Esophagus muscularis mucosa (tissue), 4 donors: ENCODE measurements at regions not wholly inside any gene's neighbourhood (a gene's known extent, or its start where the extent isn't known, plus 50 kb on each side); places are given as distances from the start of the nearest gene placed in this dataset.

Experiments used
- DNase-seq: peaks from one replicate; pipeline ENCODE4 v3.0.0-alpha.2; 2017; ENCODE audit errors: extremely low spot score
- H3K27ac ChIP-seq, 4 donors: fragments of 200-600 bp; sonication (generic); replicated peaks in 1 of 4; 1 replicate in 3 of 4; 2 replicates in 1 of 4; pipeline ENCODE4 v1.5.1; 2016 to 2019; ENCODE audit warnings: mild to moderate bottlenecking in 1 of 4
- H3K27me3 ChIP-seq, 4 donors: fragments of 200-600 bp; sonication (generic); one replicate each; pipeline versions ENCODE4 v1.5.1 to v1.6.0; 2016 to 2019
- H3K36me3 ChIP-seq, 4 donors: fragments of 200-600 bp; sonication (generic); one replicate each; pipeline ENCODE4 v1.5.1; 2016 to 2019
- H3K4me1 ChIP-seq, 4 donors: fragments of 200-600 bp; sonication (generic); one replicate each; pipeline ENCODE4 v1.5.1; 2016 to 2019
- H3K4me3 ChIP-seq, 4 donors: fragments of 200-600 bp; sonication (generic); 1 replicate in 2 of 4; 2 replicates in 2 of 4; pipeline ENCODE4 v1.5.1; 2016 to 2019; ENCODE audit warnings: mild to moderate bottlenecking in 4 of 4, moderate library complexity in 1 of 4
- H3K9me3 ChIP-seq, 4 donors: fragments of 200-600 bp; sonication (generic); 1 replicate in 3 of 4; 2 replicates in 1 of 4; pipeline ENCODE4 v1.5.1; 2016 to 2019
- EP300 ChIP-seq: sonication (generic); formaldehyde crosslinking; IDR thresholded peaks from one replicate; pipeline ENCODE4 v1.6.1; 2017; ENCODE audit warnings: antibody characterized with exemption
- POLR2A ChIP-seq: fragments of 450-650 bp; IDR thresholded peaks from one replicate; pipeline ENCODE4 v1.6.1; 2017; ENCODE audit warnings: antibody characterized with exemption, moderate library complexity, mild to moderate bottlenecking, low read depth
- POLR2AphosphoS5 ChIP-seq, 2 donors: sonication (generic); formaldehyde crosslinking; IDR thresholded peaks; one replicate each; pipeline ENCODE4 v1.6.1; 2017; ENCODE audit warnings: antibody characterized with exemption in 2 of 2
- WGBS: methylation state at CpG from one replicate; pipeline ENCODE4 v1.1.5; 2018; 5-methylcytosine and 5-hydroxymethylcytosine counted together
- intact Hi-C: fragments of 100-400 bp; cut with DNase I; formaldehyde crosslinking; loops from one replicate; pipeline ENCODE4 v1.15.1; 2023
- TF ChIP-seq, protein P1 (sequence below), 3 experiments: fragments of 200-600 bp in 2 of 3; fragments of 450-650 bp in 1 of 3; sonication (generic) in 2 of 3; IDR thresholded peaks; one replicate each; pipeline ENCODE4 v1.5.1; 2017 to 2019; ENCODE audit warnings: antibody characterized with exemption in 3 of 3, mild to moderate bottlenecking in 2 of 3, moderate library complexity in 1 of 3

DNA sequence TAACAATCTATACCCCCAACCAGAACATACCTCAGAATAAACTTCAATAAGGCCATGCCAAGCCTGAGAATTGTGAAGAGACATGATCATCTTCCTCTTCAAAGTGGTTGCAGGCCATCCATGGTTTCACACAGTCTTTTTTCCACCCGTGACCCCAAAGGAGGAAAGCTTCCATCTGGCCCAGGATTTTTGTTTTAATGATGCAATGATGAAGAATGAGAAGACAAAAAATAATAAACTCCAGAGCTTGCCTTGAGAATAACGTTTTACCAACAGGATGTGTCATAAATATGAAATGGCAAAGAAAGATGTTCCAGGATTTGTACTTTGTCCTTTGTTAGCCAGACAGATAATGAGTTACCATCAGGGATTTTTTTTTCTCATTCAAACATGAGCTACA lies 201.9 kb downstream of the WNT5A start:
- Histone ChIP-seq H3K27ac (no peak overlapping the region), H3K27me3 (no peaks in the 10 kb centered on the region), H3K36me3 (no peaks in the 10 kb centered on the region), H3K4me1 (no peaks in the 10 kb centered on the region), H3K9me3 (no peaks in the 10 kb centered on the region), H3K4me3 (no peak overlapping the region)
- DNase-seq: no peak
- intact Hi-C loops: no loop called here
- 28% methylated on average over 2 of the region's 2 CpGs for WGBS
- TF ChIP-seq POLR2AphosphoS5 (IDR thresholded peaks at IDR 0.05) (no peak), POLR2A (no peak), EP300 (no peak)
- TF ChIP-seq, protein P1, sequence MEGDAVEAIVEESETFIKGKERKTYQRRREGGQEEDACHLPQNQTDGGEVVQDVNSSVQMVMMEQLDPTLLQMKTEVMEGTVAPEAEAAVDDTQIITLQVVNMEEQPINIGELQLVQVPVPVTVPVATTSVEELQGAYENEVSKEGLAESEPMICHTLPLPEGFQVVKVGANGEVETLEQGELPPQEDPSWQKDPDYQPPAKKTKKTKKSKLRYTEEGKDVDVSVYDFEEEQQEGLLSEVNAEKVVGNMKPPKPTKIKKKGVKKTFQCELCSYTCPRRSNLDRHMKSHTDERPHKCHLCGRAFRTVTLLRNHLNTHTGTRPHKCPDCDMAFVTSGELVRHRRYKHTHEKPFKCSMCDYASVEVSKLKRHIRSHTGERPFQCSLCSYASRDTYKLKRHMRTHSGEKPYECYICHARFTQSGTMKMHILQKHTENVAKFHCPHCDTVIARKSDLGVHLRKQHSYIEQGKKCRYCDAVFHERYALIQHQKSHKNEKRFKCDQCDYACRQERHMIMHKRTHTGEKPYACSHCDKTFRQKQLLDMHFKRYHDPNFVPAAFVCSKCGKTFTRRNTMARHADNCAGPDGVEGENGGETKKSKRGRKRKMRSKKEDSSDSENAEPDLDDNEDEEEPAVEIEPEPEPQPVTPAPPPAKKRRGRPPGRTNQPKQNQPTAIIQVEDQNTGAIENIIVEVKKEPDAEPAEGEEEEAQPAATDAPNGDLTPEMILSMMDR (IDR thresholded peaks at IDR 0.05): no peak

DNA sequence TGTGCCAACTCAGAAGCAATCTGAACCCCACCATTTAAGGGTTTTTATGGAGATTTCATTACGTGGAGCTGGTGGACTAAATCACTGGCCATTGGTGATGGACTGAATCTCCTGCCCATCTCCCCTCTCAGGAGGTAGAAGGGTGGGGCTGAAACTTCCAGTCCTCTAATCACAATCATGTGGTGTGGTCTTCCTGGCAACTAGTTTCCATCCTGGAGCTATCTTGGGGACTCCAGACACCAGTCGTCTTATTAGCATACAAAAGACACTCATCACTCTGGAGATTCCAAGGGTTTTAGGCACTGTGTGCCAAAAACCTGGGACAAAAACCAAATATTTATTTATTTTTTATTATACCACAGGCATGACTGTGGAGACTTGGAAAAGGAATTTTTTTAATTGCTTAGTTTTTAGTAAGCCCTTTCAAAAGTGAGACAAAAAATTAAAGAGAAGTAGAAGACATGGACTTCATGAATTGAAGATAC lies 203.6 kb downstream of the WNT5A start:
- DNase-seq: no peak
- intact Hi-C loops: no loop called here
- Histone ChIP-seq H3K27ac (no peak overlapping the region), H3K9me3 (no peaks in the 10 kb centered on the region), H3K27me3 (no peaks in the 10 kb centered on the region), H3K36me3 (no peaks in the 10 kb centered on the region), H3K4me1 (no peaks in the 10 kb centered on the region), H3K4me3 (no peak overlapping the region)
- WGBS: 77% methylated on average over 2 of the region's 2 CpGs
- TF ChIP-seq EP300 (no peak), POLR2A (no peak), POLR2AphosphoS5 (IDR thresholded peaks at IDR 0.05) (no peak)
- TF ChIP-seq, protein P1 (IDR thresholded peaks at IDR 0.05): no peak

DNA sequence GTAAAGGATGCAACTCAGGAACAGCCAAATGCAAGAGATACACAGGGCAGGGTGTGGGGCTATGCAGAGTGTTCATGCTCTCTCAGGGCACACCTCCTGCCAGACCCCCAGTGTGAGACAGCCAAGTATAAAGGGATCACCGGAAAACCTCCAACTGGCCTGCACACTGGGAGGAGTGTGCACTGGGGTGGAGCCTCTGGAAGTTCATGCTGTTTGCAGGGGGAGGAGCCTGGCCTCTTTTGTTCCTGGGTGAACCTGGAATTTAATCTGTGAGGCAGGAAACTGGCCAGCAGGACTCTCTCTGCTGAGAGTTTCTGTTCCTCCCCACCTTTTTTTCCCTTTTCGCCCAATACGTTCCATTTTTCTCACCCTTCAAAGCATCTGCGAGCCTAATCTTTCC lies 204.1 kb downstream of the WNT5A start:
- no peak for DNase-seq
- intact Hi-C loops: no loop called here
- 98% methylated on average over 4 of the region's 4 CpGs for WGBS
- no peaks in the 10 kb centered on the region for H3K36me3 ChIP-seq
- no peak overlapping the region for H3K4me3 ChIP-seq
- no peak overlapping the region for H3K27ac ChIP-seq
- no peak for TF ChIP-seq EP300
- no peak for TF ChIP-seq POLR2A
- TF ChIP-seq POLR2AphosphoS5 (IDR thresholded peaks at IDR 0.05): no peak
- TF ChIP-seq, protein P1 (IDR thresholded peaks at IDR 0.05): no peak
- no peaks in the 10 kb centered on the region for H3K9me3 ChIP-seq
- no peaks in the 10 kb centered on the region for H3K27me3 ChIP-seq
- H3K4me1 ChIP-seq: no peaks in the 10 kb centered on the region

DNA sequence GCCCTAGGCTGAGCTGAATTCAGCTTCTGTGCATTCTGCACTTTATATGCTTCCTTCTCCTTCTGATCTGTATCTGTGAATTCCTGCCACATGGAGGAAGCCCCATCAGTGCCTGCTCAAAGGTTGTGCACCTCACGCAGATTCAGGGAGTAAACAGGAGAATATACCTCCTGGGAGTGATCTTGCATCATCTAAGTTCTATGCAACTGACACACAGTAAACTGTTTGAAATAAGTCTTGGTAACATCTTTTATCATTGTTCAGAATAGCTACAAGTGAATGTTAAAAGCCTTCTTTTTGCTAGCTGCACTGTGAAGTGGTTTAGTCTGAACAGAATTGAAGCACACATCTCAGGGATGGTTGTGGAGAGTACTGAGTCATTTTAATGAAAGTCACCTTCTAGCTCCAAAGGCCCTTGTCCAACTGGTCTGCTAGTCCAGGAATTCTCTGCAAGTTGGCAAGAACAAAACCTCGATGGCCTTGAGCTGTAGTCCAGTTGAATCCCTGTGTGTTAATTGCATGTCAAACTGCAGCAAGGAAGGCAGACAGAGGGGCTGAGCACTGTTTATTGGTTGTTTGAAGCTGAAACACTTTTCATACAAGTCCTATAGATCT lies 215.0 kb downstream of the WNT5A start:
- peaks cover 0 to 14% (median 3%) of the 10 kb centered on the region in 4 donors for H3K4me1 ChIP-seq
- H3K27ac ChIP-seq: no peak overlapping the region
- no peaks in the 10 kb centered on the region for H3K9me3 ChIP-seq
- intact Hi-C loops: no loop called here
- no peaks in the 10 kb centered on the region for H3K36me3 ChIP-seq
- no peak for DNase-seq
- 83% methylated on average over 1 of the region's 2 CpGs for WGBS
- TF ChIP-seq, protein P1 (IDR thresholded peaks at IDR 0.05): no peak
- no peak for TF ChIP-seq POLR2AphosphoS5 (IDR thresholded peaks at IDR 0.05)
- TF ChIP-seq EP300: no peak
- no peak for TF ChIP-seq POLR2A
- H3K4me3 ChIP-seq: no peak overlapping the region
- no peaks in the 10 kb centered on the region for H3K27me3 ChIP-seq

DNA sequence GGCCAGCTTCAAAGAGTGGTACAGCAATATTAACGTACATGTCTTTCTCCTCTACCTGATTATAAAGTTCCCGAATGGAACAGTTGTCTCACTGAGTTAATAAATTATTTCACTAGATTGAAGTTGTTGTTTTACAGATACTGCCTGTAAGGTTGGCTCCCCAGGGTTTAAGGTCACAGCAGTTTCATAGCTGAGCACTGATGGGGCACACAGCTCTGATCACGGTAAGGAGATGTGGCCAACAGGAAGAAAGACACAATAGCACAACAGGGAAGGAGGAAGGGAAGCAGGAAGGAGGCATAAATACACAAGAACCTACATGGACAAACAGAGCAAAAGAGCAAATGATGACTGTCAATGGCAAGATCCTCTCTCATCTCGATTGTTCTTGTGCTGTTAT lies 215.6 kb downstream of the WNT5A start:
- TF ChIP-seq POLR2AphosphoS5 (IDR thresholded peaks at IDR 0.05) (no peak), POLR2A (no peak), EP300 (no peak)
- TF ChIP-seq, protein P1 (IDR thresholded peaks at IDR 0.05): no peak
- intact Hi-C loops: no loop called here
- H3K4me1 ChIP-seq: peaks cover 0 to 14% (median 5%) of the 10 kb centered on the region in 4 donors
- no peak overlapping the region for H3K27ac ChIP-seq
- no peaks in the 10 kb centered on the region for H3K9me3 ChIP-seq
- no peaks in the 10 kb centered on the region for H3K27me3 ChIP-seq
- no peaks in the 10 kb centered on the region for H3K36me3 ChIP-seq
- WGBS: 68% methylated on average over 4 of the region's 4 CpGs
- no peak for DNase-seq
- no peak overlapping the region for H3K4me3 ChIP-seq
